ENCODE measurements at regions not wholly inside any gene's neighbourhood (a gene's known extent, or its start where the extent isn't known, plus 50 kb on each side); places are given as distances from the start of the nearest gene placed in this dataset.
A peak's percentile ranks its signal among the peaks of the same experiment; 100 is the strongest.

GRCh38 chr12:93102312-93102711 is 173.2 kb upstream of the EEA1 start:
- no peak for ATAC-seq
- H3K4me3 ChIP-seq, result no peak overlapping the region
- no peaks in the 10 kb centered on the region for H3K36me3 ChIP-seq
- intact Hi-C loops (cut with DNase I), result loop anchor here in 1 of 10 donors (5.0 kb wide), 1 partner anchor 40 kb away; no protein-coding TSS in a partner anchor
- no peaks in the 10 kb centered on the region for H3K27me3 ChIP-seq
- peaks cover 0 to 11% (median 3%) of the 10 kb centered on the region in 9 donors for H3K4me1 ChIP-seq
- no peak for TF ChIP-seq CTCF (IDR thresholded peaks at IDR 0.05)
- peak overlapping the region in 6 of 10 donors; percentile 14 to 64 (median 32) for H3K27ac ChIP-seq
- WGBS, 2 donors, result 18 to 29% methylated on average over 1 of the region's 1 CpG
- DNase-seq, result no peak
- no peaks in the 10 kb centered on the region for H3K9me3 ChIP-seq

DNA sequence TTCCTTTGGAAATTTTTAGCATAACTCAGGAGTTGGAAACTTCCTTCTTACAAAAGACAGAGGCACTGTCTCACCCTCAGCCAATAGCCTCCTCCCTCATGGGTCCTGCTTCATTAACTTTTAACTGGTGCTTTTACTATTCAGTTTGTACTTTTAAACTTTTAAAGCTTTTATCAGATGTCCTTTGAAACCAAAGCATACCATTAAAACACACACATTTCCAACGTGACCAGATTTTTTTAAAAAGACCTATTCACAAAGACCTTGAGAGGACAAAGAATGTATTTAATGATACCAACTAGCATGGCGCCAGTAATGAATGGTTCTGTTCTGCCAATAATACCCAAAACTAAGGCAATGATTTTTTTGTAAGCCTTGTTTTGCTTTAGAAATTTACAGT is 173.6 kb upstream of the EEA1 start:
- ATAC-seq, result no peak
- Histone ChIP-seq H3K4me3 (no peak overlapping the region), H3K27ac (peak overlapping the region in 8 of 10 donors; percentile 6 to 64 (median 21)), H3K4me1 (peaks cover 0 to 11% (median 3%) of the 10 kb centered on the region in 9 donors), H3K27me3 (no peaks in the 10 kb centered on the region), H3K9me3 (no peaks in the 10 kb centered on the region), H3K36me3 (no peaks in the 10 kb centered on the region)
- 81 to 94% methylated on average over 2 of the region's 2 CpGs for WGBS, 2 donors
- TF ChIP-seq CTCF (IDR thresholded peaks at IDR 0.05), result no peak
- no peak for DNase-seq
- intact Hi-C loops (cut with DNase I), result loop anchor here in 1 of 10 donors (5.0 kb wide), 1 partner anchor 40 kb away; no protein-coding TSS in a partner anchor

DNA sequence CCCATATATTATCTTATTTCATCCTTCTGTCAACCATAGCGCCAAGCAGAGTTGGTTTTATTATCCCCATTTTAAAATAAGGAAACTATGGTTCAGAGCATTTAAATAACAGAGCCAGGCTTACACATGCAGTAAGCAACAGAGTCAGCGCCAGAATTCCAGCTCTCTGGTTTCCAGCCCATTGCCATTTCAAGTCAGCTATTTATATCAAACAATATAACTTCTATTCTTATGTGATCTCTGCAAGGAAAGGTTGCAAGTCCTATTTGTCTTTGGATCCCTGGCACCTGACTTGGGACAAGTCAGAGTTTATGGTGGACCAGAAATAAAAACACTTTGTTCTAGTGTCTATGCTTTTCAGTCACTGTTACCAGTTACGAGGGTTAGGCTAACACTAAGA is 174.1 kb upstream of the EEA1 start:
- Histone ChIP-seq H3K4me1 (peaks cover 0 to 11% (median 3%) of the 10 kb centered on the region in 9 donors), H3K27me3 (no peaks in the 10 kb centered on the region), H3K9me3 (no peaks in the 10 kb centered on the region), H3K36me3 (no peaks in the 10 kb centered on the region), H3K4me3 (no peak overlapping the region), H3K27ac (peak overlapping the region in 8 of 10 donors; percentile 6 to 64 (median 28))
- intact Hi-C loops (cut with DNase I), result loop anchor here in 1 of 10 donors (5.0 kb wide), 1 partner anchor 41 kb away; no protein-coding TSS in a partner anchor
- 80 to 81% methylated on average over 3 of the region's 3 CpGs for WGBS, 2 donors
- no peak for TF ChIP-seq CTCF (IDR thresholded peaks at IDR 0.05)
- ATAC-seq (peak in 5 of 8 donors; percentile 38 to 76 (median 70)), DNase-seq (no peak)

DNA sequence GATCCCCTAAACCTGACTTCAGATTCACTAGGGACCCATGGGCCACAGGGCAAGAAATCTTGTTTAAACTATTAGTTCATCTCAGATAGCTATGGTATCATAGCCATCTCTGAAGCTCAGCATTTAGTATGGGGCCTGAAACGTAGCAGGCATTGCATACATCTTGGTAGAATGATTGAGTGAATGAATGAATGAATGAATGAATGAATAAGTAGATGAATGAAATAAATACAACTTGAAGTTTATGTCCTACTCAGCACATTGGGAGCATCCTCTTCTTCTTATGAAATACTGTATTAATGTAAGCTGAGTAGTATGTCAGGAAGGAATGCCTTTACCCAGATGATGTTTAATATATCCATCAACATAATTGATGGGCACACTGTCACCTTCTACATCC is 175.4 kb upstream of the EEA1 start:
- H3K27ac ChIP-seq, result no peak overlapping the region
- no peaks in the 10 kb centered on the region for H3K36me3 ChIP-seq
- H3K27me3 ChIP-seq, result no peaks in the 10 kb centered on the region
- DNase-seq (no peak), ATAC-seq (no peak)
- WGBS, 2 donors, result 93 to 97% methylated on average over 1 of the region's 1 CpG
- intact Hi-C loops (cut with DNase I), result loop anchor here in 1 of 10 donors (5.0 kb wide), 1 partner anchor 42 kb away; no protein-coding TSS in a partner anchor
- H3K4me1 ChIP-seq, result peaks cover 0 to 24% (median 10%) of the 10 kb centered on the region in 9 donors
- H3K4me3 ChIP-seq, result no peak overlapping the region
- no peak for TF ChIP-seq CTCF (IDR thresholded peaks at IDR 0.05)
- no peaks in the 10 kb centered on the region for H3K9me3 ChIP-seq

Data from heart right ventricle (tissue), 16 donors.